Vagina (tissue), 2 donors: ENCODE measurements at regions not wholly inside any gene's neighbourhood (a gene's known extent, or its start where the extent isn't known, plus 50 kb on each side); places are given as distances from the start of the nearest gene placed in this dataset.

Experiments used
- POLR2A ChIP-seq, 2 donors: fragments of 450-650 bp; IDR thresholded peaks; one replicate each; pipeline ENCODE4 v1.6.1; 2017; ENCODE audit warnings: antibody characterized with exemption in 2 of 2, mild to moderate bottlenecking in 2 of 2, moderate library complexity in 2 of 2
- POLR2AphosphoS5 ChIP-seq, 2 donors: sonication (generic); formaldehyde crosslinking; IDR thresholded peaks; one replicate each; pipeline ENCODE4 v1.9.0; 2017; ENCODE audit warnings: antibody characterized with exemption in 2 of 2, mild to moderate bottlenecking in 2 of 2, low read depth in 1 of 2; ENCODE audit not compliant: insufficient read depth in 1 of 2
- TF ChIP-seq, protein P1 (sequence below), 3 experiments: fragments of 450-650 bp in 2 of 3; fragments of 200-600 bp in 1 of 3; sonication (generic) in 1 of 3; IDR thresholded peaks; one replicate each; pipeline ENCODE4 v1.5.1; 2017 to 2019; ENCODE audit warnings: antibody characterized with exemption in 3 of 3, mild to moderate bottlenecking in 2 of 3, moderate library complexity in 2 of 3

DNA sequence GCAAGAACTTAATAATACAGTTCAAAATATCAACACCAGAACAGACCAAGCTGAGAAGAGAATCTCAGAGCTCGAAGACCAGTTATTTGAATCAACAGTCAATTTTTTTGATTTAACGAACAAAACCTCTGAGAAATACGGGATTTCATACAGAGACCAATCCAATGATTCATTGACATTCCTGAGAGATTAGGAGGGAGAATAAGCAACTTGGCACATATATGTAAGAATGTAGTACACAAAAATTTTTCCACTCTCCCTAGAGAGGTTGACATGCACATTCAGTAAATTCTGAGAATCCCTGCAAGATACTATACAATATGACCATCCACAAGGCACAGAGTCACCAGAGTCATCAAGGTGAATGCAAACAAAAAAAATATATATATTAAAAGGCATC, 1577.3 kb upstream of the C9orf72 start:
- TF ChIP-seq, protein P1, sequence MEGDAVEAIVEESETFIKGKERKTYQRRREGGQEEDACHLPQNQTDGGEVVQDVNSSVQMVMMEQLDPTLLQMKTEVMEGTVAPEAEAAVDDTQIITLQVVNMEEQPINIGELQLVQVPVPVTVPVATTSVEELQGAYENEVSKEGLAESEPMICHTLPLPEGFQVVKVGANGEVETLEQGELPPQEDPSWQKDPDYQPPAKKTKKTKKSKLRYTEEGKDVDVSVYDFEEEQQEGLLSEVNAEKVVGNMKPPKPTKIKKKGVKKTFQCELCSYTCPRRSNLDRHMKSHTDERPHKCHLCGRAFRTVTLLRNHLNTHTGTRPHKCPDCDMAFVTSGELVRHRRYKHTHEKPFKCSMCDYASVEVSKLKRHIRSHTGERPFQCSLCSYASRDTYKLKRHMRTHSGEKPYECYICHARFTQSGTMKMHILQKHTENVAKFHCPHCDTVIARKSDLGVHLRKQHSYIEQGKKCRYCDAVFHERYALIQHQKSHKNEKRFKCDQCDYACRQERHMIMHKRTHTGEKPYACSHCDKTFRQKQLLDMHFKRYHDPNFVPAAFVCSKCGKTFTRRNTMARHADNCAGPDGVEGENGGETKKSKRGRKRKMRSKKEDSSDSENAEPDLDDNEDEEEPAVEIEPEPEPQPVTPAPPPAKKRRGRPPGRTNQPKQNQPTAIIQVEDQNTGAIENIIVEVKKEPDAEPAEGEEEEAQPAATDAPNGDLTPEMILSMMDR (IDR thresholded peaks at IDR 0.05) = no peak
- TF ChIP-seq POLR2AphosphoS5 (IDR thresholded peaks at IDR 0.05; ENCODE audit: insufficient read depth in 1 of 2, low read depth in 1 of 2) = no peak
- no peak for TF ChIP-seq POLR2A (IDR thresholded peaks at IDR 0.05)
